DND-41 (cell line): ENCODE measurements at regions not wholly inside any gene's neighbourhood (a gene's known extent, or its start where the extent isn't known, plus 50 kb on each side); places are given as distances from the start of the nearest gene placed in this dataset.

Experiments used
- CTCF ChIP-seq: IDR thresholded peaks from 2 replicates; pipeline ENCODE4 v1.5.1; 2012; ENCODE audit warnings: borderline replicate concordance, low read length, moderate library complexity, mild to moderate bottlenecking; ENCODE audit not compliant: poor library complexity, severe bottlenecking; ENCODE audit errors: extremely low read depth
- EZH2 ChIP-seq: IDR thresholded peaks from 3 replicates; pipeline ENCODE4 v1.6.1; 2012; ENCODE audit warnings: borderline replicate concordance, low read depth, mild to moderate bottlenecking, moderate library complexity, low read length, inconsistent platforms; ENCODE audit not compliant: severe bottlenecking

GRCh38 chr19:16026131-16026530 lies 50.2 kb upstream of the TPM4 start:
- TF ChIP-seq CTCF (no peak), EZH2 (no peak)
